ENCODE measurements at regions not wholly inside any gene's neighbourhood (a gene's known extent, or its start where the extent isn't known, plus 50 kb on each side); places are given as distances from the start of the nearest gene placed in this dataset.

DNA sequence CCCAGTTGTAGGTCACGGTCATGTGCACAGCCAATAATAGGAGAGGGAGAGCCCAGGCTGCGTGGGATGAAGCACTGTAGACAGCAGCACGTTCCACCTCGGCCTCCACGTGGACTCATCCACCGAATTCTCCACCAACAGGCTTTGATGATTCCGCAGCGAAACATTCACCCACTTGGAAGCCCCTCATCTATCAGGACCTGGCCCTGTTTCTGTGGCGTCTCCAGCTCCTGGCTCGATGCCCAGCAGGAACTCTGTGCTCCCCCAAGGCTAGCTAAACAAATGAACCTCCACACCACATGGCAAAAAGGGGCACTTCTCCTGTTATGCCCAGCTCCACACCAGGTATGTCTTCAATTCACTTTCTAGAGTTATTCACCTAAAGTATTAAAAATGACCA, 237.9 kb upstream of the PDE10A start (continued):
- no peak for TF ChIP-seq HINFP (CRISPR knock-in tag; IDR thresholded peaks at IDR 0.05; ENCODE audit: low read depth)
- TF ChIP-seq ZNF333 (CRISPR knock-in tag; IDR thresholded peaks at IDR 0.05; ENCODE audit: borderline replicate concordance), result no peak
- TF ChIP-seq, protein P1, sequence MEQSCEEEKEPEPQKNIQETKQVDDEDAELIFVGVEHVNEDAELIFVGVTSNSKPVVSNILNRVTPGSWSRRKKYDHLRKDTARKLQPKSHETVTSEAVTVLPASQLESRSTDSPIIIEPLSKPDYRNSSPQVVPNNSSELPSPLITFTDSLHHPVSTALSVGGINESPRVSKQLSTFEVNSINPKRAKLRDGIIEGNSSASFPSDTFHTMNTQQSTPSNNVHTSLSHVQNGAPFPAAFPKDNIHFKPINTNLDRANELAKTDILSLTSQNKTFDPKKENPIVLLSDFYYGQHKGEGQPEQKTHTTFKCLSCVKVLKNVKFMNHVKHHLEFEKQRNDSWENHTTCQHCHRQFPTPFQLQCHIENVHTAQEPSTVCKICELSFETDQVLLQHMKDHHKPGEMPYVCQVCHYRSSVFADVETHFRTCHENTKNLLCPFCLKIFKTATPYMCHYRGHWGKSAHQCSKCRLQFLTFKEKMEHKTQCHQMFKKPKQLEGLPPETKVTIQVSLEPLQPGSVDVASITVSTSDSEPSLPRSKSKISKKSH (CRISPR knock-in tag; IDR thresholded peaks at IDR 0.05; ENCODE audit: borderline replicate concordance), result no peak
- no peak for TF ChIP-seq SALL2 (CRISPR knock-in tag; IDR thresholded peaks at IDR 0.05)

DNA sequence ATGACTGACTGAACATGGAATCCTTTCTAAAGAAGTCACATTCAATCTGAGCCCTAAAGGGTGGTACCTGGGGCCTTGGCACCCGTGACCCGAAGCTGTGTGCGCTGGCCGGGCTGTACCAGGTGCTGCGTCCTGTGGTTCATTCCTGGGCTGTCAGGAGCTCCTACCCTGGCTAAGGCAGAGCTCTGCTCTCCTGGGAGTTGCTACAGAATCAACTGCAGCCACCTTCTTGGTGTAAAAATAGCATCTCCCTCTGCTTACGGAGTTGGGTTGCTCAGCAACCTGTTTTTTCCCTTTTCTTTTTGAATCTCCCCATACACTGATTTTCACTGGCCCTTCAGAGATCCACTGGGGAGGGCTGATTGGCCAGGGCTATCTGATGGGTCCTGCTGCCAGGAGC, 236.6 kb upstream of the PDE10A start:
- Histone ChIP-seq H3K36me3 (replicated peaks in 1 of 2; ENCODE audit: control insufficient read depth in 1 of 2, insufficient read depth in 2 of 2, low read length in 2 of 2) (no peaks in the 10 kb centered on the region), H3K27ac (ENCODE audit: extremely low read length, insufficient read depth, low read length) (no peak overlapping the region), H3K9me3 (ENCODE audit: low read length) (no peaks in the 10 kb centered on the region), H3K4me2 (ENCODE audit: low read depth, low read length) (no peak overlapping the region), H4K20me1 (ENCODE audit: insufficient read depth, low read length) (no peaks in the 10 kb centered on the region), H3K79me2 (ENCODE audit: insufficient read depth, low read length) (no peaks in the 10 kb centered on the region), H3K9ac (ENCODE audit: insufficient read depth, low read depth, low read length) (no peak overlapping the region), H3K4me3 (replicated peaks in 1 of 3; ENCODE audit: insufficient read depth in 1 of 3, low read depth in 2 of 3, low read length in 3 of 3) (no peak overlapping the region), H3K27me3 (ENCODE audit: control insufficient read depth in 1 of 2, insufficient read depth in 2 of 2, low read length in 2 of 2) (peaks cover 7 to 53% of the 10 kb centered on the region in 2 experiments; a peak in 3 of 5 replicates), H3K4me1 (ENCODE audit: insufficient read depth, low read length) (no peaks in the 10 kb centered on the region), H2AFZ (ENCODE audit: low read length) (no peak overlapping the region)
- intact Hi-C loops (cut with micrococcal nuclease; ENCODE audit: unreplicated experiment) (no loop called here), in situ Hi-C loops (cut with HindIII; ENCODE audit: extremely low pct_ligation_motif_present, low pct_unique_long_range_greater_than_20kb) (no loop called here)
- BruUV-seq (replicated peaks), result no TSS peak
- POLR2A ChIA-PET, result no interaction called here
- FAIRE-seq, result no peak
- CTCF ChIA-PET (ENCODE audit: low intra/inter-chr PET ratio, low total read pairs), result no interaction called here
- no peak for ATAC-seq
- 5% methylated on average over 1 of the region's 6 CpGs for WGBS (ENCODE audit: low lambda C conversion rate)
- no peak for DNase-seq (ENCODE audit: low spot score)
- TF ChIP-seq, protein P2, sequence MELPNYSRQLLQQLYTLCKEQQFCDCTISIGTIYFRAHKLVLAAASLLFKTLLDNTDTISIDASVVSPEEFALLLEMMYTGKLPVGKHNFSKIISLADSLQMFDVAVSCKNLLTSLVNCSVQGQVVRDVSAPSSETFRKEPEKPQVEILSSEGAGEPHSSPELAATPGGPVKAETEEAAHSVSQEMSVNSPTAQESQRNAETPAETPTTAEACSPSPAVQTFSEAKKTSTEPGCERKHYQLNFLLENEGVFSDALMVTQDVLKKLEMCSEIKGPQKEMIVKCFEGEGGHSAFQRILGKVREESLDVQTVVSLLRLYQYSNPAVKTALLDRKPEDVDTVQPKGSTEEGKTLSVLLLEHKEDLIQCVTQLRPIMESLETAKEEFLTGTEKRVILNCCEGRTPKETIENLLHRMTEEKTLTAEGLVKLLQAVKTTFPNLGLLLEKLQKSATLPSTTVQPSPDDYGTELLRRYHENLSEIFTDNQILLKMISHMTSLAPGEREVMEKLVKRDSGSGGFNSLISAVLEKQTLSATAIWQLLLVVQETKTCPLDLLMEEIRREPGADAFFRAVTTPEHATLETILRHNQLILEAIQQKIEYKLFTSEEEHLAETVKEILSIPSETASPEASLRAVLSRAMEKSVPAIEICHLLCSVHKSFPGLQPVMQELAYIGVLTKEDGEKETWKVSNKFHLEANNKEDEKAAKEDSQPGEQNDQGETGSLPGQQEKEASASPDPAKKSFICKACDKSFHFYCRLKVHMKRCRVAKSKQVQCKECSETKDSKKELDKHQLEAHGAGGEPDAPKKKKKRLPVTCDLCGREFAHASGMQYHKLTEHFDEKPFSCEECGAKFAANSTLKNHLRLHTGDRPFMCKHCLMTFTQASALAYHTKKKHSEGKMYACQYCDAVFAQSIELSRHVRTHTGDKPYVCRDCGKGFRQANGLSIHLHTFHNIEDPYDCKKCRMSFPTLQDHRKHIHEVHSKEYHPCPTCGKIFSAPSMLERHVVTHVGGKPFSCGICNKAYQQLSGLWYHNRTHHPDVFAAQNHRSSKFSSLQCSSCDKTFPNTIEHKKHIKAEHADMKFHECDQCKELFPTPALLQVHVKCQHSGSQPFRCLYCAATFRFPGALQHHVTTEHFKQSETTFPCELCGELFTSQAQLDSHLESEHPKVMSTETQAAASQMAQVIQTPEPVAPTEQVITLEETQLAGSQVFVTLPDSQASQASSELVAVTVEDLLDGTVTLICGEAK (IDR thresholded peaks at IDR 0.05), result no peak
- TF ChIP-seq, protein P2 (CRISPR knock-in tag; IDR thresholded peaks at IDR 0.05), result no peak
- TF ChIP-seq GATAD1 (CRISPR knock-in tag; IDR thresholded peaks at IDR 0.05) (no peak), GABPA (IDR thresholded peaks at IDR 0.05; ENCODE audit: low read depth, low read length) (no peak), GABPA (CRISPR knock-in tag; IDR thresholded peaks at IDR 0.05; ENCODE audit: low read depth) (no peak), ZNF207 (IDR thresholded peaks at IDR 0.05; ENCODE audit: borderline replicate concordance) (no peak), DMAP1 (CRISPR knock-in tag; IDR thresholded peaks at IDR 0.05) (no peak), MAF1 (CRISPR knock-in tag; IDR thresholded peaks at IDR 0.05; ENCODE audit: borderline replicate concordance) (no peak), JUNB (CRISPR knock-in tag; IDR thresholded peaks at IDR 0.05; ENCODE audit: borderline replicate concordance) (no peak), ZNF354B (CRISPR knock-in tag; IDR thresholded peaks at IDR 0.05) (no peak)
